ENCODE measurements at regions not wholly inside any gene's neighbourhood (a gene's known extent, or its start where the extent isn't known, plus 50 kb on each side); places are given as distances from the start of the nearest gene placed in this dataset.

GRCh38 chr1:82775406-82776000 is 974.8 kb downstream of the ADGRL2 start:
- peak; percentile 32 for DNase-seq (ENCODE audit: low read depth)

DNA sequence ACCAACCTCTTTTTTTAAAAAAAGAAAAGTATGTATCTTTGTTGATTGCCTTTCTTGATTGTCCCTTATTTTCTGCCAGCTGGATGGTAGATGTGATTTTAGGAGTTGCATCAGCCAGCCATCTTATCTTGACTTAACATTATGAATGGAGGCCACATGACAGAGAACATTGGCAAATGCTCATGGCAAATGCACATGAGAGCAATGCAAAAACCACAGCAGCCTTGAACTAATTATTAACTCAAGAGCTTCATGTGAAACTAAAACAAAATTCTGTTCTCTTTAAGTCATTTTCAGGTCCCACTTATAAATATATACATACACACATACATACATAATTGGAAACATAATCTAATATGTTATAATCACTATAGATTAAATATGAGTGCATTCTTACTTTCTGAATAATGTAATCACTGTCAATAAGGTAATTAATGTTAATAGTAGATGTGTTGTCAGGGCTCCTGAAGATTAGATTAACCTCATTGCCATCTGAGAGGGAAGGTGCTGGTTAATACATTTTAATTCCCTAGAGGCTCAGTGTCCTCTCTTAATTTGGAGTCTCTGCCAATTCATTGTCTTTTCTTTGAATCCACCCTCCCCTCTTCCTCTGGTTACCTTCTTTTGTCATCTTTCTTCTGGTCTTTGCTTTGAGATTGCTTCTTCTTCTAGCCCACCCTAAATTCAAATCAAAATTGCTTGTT is 962.2 kb downstream of the ADGRL2 start:
- DNase-seq (ENCODE audit: low read depth) = no peak

- DNase-seq (ENCODE audit: low read depth) = no peak
Observed at GRCh38 chr1:82759035-82759434, 958.3 kb downstream of the ADGRL2 start.

GRCh38 chr1:82755671-82756070 is 954.9 kb downstream of the ADGRL2 start:
- DNase-seq (ENCODE audit: low read depth) = no peak

DNA sequence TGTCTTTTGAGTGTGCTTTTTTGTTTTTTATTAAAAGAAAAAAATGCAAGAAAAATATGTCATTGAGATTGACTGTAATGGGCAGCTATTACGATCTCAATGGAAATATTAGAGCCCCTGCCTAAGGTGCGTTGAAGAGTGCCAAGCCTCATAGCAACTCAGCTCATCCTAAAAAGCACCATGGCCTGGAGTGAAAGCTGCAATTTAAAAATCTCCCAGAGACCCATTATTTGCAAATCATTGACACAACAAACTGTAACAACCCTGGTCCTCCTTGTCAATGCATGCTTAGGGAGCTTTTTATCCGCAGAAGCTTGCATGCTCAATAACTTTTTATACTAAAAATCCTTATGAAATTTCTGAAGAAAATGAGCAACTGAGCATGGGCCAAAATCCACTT is 954.5 kb downstream of the ADGRL2 start:
- no peak for DNase-seq (ENCODE audit: low read depth)

- DNase-seq (ENCODE audit: low read depth) = no peak
Observed at GRCh38 chr1:82752046-82752445, 951.3 kb downstream of the ADGRL2 start.

- DNase-seq (ENCODE audit: low read depth) = no peak
Observed at GRCh38 chr1:82733645-82734044, 932.9 kb downstream of the ADGRL2 start.

GRCh38 chr1:82731216-82731615 is 930.5 kb downstream of the ADGRL2 start:
- DNase-seq (ENCODE audit: low read depth) = no peak

GRCh38 chr1:82728206-82728605 is 927.5 kb downstream of the ADGRL2 start:
- no peak for DNase-seq (ENCODE audit: low read depth)

GRCh38 chr1:82724246-82724645 is 923.5 kb downstream of the ADGRL2 start:
- DNase-seq (ENCODE audit: low read depth) = no peak

GRCh38 chr1:82722608-82723007 is 921.9 kb downstream of the ADGRL2 start:
- DNase-seq (ENCODE audit: low read depth) = no peak

GRCh38 chr1:82721702-82722101 is 921.0 kb downstream of the ADGRL2 start:
- DNase-seq (ENCODE audit: low read depth) = no peak

DNA sequence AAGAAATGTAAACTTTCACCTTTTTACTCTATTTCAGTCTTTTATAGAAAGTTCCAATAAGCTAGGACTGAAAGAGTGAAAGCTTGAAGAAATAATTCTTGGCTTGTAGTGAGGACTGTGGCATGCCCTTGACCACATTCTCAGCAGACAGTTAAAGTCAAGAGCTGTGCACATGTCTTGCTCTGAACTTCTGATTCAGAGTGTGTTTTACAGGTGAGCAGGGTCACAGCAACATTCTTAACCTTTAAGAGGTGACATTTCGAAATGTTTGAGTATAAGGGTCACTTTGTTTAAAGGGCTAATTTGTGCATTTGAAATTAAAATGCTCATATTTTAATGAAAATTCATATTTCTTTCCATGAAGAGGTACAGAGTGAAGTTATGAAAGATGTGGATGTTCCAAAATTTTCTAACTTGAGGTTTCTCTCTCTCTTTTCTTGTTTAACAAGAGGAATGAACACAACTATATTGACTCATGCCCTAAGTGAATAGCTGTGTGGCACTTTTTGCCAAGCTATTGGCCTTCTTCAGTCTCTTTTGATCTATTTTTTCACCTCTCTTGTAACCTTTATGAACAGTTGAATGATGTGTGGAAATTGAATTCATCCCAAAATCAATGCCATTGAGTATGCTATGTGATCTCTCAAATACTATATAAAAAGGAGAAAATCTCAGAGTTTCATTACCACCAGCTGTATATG is 918.1 kb downstream of the ADGRL2 start:
- DNase-seq (ENCODE audit: low read depth) = no peak

DNA sequence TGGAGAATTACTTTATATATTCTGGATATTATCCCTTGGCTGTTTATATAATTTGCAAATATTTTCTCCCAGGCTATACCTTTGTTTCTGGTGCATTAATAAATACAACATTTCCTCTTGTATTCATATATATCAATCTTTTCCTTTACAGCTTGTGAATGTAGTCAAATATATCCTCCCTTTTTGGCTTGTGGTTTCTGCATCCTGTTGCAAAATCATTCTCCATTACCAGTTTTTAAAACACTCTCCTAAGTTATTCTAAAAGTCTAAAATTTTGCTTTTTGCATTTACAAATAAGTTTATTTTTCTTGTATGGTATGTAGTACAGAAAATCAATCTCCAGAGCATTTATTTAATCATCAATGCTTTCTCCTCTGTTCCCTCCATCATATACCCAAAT is 909.4 kb downstream of the ADGRL2 start:
- no peak for DNase-seq (ENCODE audit: low read depth)

GRCh38 chr1:82707681-82708080 is 906.9 kb downstream of the ADGRL2 start:
- no peak for DNase-seq (ENCODE audit: low read depth)

DNA sequence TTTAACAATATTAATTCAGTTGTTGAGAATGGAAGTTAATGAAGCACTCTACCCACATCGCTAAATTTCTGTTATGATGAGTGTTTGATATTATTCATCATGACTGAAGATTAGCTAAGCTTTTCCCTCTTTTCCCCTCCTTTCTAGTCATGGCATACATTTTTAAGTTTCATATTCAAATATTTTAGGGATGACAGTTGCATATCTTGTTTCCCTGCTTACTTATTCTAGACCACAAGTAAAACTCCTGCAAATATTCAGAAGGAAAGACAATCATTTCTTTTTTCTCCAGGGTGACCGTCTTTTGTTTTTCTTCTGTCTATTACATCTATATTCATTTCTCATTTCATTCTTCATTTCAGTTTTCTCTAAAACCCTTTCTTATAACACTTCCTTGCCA is 906.0 kb downstream of the ADGRL2 start:
- DNase-seq (ENCODE audit: low read depth) = no peak

GRCh38 chr1:82704966-82705365 is 904.2 kb downstream of the ADGRL2 start:
- DNase-seq (ENCODE audit: low read depth) = no peak

DNA sequence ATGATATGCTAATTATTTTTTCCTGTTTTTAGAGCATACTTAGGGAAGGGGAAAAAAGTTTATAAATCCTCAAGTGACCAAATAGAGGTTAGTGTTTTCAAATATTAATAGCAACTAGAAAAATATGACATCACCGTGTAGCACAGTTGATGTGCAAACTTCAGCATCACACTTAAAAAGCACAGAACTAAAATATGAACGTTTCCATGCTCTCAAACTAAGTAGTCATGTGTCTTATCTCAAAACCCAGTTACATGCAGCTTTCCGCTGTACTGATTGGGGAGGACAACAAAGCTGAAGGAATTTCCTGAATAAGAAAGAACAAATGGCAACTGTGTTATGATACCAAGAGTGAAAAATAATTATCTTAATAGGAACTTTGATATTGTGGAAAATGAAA is 903.7 kb downstream of the ADGRL2 start:
- DNase-seq (ENCODE audit: low read depth) = no peak

DNA sequence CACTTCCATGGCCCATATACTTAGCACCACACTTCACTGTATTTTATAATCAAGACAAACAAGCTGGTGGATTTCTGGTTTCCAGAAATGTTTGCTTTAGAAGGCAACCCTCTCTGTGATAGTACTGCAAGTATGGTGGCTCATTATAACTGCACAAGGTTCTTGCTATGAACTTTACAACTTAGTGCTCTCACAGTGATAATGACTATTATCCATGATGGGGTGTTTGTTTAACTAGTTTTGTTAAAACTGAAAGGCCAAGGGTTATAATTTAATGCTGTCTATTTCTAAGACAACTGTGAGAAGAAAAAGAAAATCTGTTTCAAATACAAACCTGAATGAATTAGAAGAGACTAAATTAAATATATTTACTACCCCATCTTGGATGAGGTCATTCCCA is 903.2 kb downstream of the ADGRL2 start:
- no peak for DNase-seq (ENCODE audit: low read depth)

GRCh38 chr1:82700476-82700875 is 899.7 kb downstream of the ADGRL2 start:
- no peak for DNase-seq (ENCODE audit: low read depth)

- DNase-seq (ENCODE audit: low read depth) = no peak
Observed at GRCh38 chr1:82697965-82698364, 897.2 kb downstream of the ADGRL2 start.

GRCh38 chr1:82695443-82695842 is 894.7 kb downstream of the ADGRL2 start:
- DNase-seq (ENCODE audit: low read depth) = no peak

DNA sequence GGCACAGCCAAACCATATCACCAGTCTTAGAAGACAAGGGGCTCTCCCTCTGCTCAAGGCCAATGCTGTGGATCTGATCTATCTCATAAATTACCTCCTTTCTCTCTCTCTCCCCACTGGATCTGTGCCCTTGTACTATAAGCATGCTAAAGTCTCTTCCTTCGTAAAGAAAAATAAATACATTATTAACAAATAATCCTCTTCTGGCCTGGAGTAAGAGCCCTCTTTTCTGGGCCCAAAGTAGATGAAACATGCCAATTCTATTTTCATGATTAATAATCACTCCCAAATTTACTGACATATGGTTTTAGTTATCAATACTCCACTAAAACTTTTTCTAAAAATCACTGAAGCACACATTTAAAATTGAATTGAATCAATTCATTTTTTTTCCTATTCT is 889.7 kb downstream of the ADGRL2 start:
- no peak for DNase-seq (ENCODE audit: low read depth)

GRCh38 chr1:82689217-82689616 is 888.5 kb downstream of the ADGRL2 start:
- DNase-seq (ENCODE audit: low read depth) = no peak

Measured in ELR (cell line).